ENCODE measurements at regions not wholly inside any gene's neighbourhood (a gene's known extent, or its start where the extent isn't known, plus 50 kb on each side); places are given as distances from the start of the nearest gene placed in this dataset.

DNA sequence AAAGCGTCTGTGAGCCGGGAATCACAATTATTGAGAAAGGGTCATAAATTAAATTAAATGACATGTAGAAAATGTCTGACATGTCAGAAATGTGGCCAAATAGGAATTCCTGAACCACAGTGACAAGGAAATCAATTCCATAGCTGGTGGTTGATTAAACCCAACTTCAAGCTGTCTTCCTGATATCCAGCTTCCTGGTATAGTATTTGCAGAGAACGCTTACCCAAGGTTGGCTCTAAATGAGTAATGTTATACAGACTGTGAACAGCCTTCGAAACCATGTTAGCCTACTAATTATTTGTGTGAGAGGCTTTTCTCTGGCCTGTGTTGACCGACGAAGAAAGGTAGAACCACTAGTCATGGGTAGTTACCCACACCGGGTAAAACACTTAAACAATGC is 347.2 kb downstream of the RFC3 start:
- TF ChIP-seq, protein P1, sequence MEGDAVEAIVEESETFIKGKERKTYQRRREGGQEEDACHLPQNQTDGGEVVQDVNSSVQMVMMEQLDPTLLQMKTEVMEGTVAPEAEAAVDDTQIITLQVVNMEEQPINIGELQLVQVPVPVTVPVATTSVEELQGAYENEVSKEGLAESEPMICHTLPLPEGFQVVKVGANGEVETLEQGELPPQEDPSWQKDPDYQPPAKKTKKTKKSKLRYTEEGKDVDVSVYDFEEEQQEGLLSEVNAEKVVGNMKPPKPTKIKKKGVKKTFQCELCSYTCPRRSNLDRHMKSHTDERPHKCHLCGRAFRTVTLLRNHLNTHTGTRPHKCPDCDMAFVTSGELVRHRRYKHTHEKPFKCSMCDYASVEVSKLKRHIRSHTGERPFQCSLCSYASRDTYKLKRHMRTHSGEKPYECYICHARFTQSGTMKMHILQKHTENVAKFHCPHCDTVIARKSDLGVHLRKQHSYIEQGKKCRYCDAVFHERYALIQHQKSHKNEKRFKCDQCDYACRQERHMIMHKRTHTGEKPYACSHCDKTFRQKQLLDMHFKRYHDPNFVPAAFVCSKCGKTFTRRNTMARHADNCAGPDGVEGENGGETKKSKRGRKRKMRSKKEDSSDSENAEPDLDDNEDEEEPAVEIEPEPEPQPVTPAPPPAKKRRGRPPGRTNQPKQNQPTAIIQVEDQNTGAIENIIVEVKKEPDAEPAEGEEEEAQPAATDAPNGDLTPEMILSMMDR (IDR thresholded peaks at IDR 0.05; ENCODE audit: insufficient read depth, low read length) = no peak
- TF ChIP-seq, protein P2, sequence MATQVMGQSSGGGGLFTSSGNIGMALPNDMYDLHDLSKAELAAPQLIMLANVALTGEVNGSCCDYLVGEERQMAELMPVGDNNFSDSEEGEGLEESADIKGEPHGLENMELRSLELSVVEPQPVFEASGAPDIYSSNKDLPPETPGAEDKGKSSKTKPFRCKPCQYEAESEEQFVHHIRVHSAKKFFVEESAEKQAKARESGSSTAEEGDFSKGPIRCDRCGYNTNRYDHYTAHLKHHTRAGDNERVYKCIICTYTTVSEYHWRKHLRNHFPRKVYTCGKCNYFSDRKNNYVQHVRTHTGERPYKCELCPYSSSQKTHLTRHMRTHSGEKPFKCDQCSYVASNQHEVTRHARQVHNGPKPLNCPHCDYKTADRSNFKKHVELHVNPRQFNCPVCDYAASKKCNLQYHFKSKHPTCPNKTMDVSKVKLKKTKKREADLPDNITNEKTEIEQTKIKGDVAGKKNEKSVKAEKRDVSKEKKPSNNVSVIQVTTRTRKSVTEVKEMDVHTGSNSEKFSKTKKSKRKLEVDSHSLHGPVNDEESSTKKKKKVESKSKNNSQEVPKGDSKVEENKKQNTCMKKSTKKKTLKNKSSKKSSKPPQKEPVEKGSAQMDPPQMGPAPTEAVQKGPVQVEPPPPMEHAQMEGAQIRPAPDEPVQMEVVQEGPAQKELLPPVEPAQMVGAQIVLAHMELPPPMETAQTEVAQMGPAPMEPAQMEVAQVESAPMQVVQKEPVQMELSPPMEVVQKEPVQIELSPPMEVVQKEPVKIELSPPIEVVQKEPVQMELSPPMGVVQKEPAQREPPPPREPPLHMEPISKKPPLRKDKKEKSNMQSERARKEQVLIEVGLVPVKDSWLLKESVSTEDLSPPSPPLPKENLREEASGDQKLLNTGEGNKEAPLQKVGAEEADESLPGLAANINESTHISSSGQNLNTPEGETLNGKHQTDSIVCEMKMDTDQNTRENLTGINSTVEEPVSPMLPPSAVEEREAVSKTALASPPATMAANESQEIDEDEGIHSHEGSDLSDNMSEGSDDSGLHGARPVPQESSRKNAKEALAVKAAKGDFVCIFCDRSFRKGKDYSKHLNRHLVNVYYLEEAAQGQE (IDR thresholded peaks at IDR 0.05; ENCODE audit: insufficient replicate concordance, low read depth) = no peak
- TF ChIP-seq SPI1 (IDR thresholded peaks at IDR 0.05; ENCODE audit: borderline replicate concordance, low read depth) = no peak
- TF ChIP-seq POLR2AphosphoS5 (IDR thresholded peaks at IDR 0.05; ENCODE audit: low read depth) = no peak
- no peak for TF ChIP-seq GABPA (IDR thresholded peaks at IDR 0.05; ENCODE audit: low read depth)

Measured in HL-60 (cell line).